ENCODE measurements at regions not wholly inside any gene's neighbourhood (a gene's known extent, or its start where the extent isn't known, plus 50 kb on each side); places are given as distances from the start of the nearest gene placed in this dataset.

DNA sequence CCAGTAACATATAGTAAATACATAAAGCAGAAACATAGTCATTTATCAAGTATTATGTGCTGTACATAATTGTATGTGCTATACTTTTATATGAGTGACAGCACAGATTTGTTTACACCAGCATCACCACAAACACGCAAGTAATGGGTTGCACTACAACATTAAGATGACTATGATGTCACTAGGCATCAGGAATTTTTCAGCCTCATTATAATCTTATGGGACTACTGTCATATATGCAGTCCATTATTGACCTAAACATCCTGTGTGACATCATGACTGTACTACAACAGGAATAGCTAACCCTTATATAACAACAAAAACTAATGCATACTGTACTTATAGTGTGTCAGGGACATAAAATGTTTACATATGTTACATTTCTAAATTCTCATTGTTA lies 50.2 kb upstream of the IZUMO1R start:
- peaks cover 15% of the 10 kb centered on the region for H3K9me3 Mint-ChIP-seq (ENCODE audit: unreplicated experiment)
- H3K4me3 Mint-ChIP-seq (ENCODE audit: unreplicated experiment), result no peak overlapping the region
- Histone ChIP-seq H3K4me1 (no peaks in the 10 kb centered on the region), H3K4me3 (ENCODE audit: low read depth, low read length) (no peak overlapping the region), H3K9me3 (no peaks in the 10 kb centered on the region; the same call in 1 of the 2 replicates), H3K36me3 (ENCODE audit: control insufficient read depth, insufficient read depth, low read length) (no peaks in the 10 kb centered on the region), H3K27me3 (replicated peaks; ENCODE audit: control insufficient read depth, insufficient read depth, low read length) (no peaks in the 10 kb centered on the region)
- BruUV-seq (replicated peaks), result no TSS peak
- ChIA-PET POLR2A (no interaction called here), CTCF (interaction anchor here (0.5 kb wide), 1 partner anchor 404 kb away, joined by 5 read pairs; no protein-coding TSS in a partner anchor)
- H3K27me3 Mint-ChIP-seq (ENCODE audit: insufficient read depth, unreplicated experiment), result peaks cover 10% of the 10 kb centered on the region
- H3K27ac Mint-ChIP-seq (ENCODE audit: unreplicated experiment), result no peak overlapping the region
- intact Hi-C loops (cut with micrococcal nuclease; ENCODE audit: unreplicated experiment), result no loop called here
- no peaks in the 10 kb centered on the region for H3K4me1 Mint-ChIP-seq (ENCODE audit: low read depth, unreplicated experiment)
- no peak for DNase-seq
- no peaks in the 10 kb centered on the region for H3K36me3 Mint-ChIP-seq (ENCODE audit: insufficient read depth, unreplicated experiment)
- TF ChIP-seq, protein P1, sequence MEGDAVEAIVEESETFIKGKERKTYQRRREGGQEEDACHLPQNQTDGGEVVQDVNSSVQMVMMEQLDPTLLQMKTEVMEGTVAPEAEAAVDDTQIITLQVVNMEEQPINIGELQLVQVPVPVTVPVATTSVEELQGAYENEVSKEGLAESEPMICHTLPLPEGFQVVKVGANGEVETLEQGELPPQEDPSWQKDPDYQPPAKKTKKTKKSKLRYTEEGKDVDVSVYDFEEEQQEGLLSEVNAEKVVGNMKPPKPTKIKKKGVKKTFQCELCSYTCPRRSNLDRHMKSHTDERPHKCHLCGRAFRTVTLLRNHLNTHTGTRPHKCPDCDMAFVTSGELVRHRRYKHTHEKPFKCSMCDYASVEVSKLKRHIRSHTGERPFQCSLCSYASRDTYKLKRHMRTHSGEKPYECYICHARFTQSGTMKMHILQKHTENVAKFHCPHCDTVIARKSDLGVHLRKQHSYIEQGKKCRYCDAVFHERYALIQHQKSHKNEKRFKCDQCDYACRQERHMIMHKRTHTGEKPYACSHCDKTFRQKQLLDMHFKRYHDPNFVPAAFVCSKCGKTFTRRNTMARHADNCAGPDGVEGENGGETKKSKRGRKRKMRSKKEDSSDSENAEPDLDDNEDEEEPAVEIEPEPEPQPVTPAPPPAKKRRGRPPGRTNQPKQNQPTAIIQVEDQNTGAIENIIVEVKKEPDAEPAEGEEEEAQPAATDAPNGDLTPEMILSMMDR (IDR thresholded peaks at IDR 0.05; ENCODE audit: insufficient read depth in 1 of 2, low read depth in 1 of 2, low read length in 1 of 2, severe bottlenecking in 1 of 2, unreplicated experiment in 1 of 2), result no peak

All from Caco-2 (cell line).